Hematopoietic multipotent progenitor cell treated with erythropoietin and hydrocortisone succinate and interleukin-3 and kit ligand, for 6 days (in vitro differentiated cells): ENCODE measurements at regions not wholly inside any gene's neighbourhood (a gene's known extent, or its start where the extent isn't known, plus 50 kb on each side); places are given as distances from the start of the nearest gene placed in this dataset.
A peak's percentile ranks its signal among the peaks of the same experiment; 100 is the strongest.

Experiments used
- DNase-seq: peaks from one replicate; pipeline ENCODE4 v3.0.0-alpha.2; 2015

- DNase-seq, result no peak
Observed at GRCh38 chr5:23064710-23065109, 211.6 kb upstream of the CDH12 start.

GRCh38 chr5:23053846-23054245 lies 200.7 kb upstream of the CDH12 start:
- no peak for DNase-seq

GRCh38 chr5:23042226-23042625 lies 189.1 kb upstream of the CDH12 start:
- DNase-seq, result no peak

GRCh38 chr5:23035555-23036090 lies 182.5 kb upstream of the CDH12 start:
- no peak for DNase-seq

GRCh38 chr5:23033864-23034263 lies 180.7 kb upstream of the CDH12 start:
- no peak for DNase-seq

GRCh38 chr5:23029290-23029689 lies 176.1 kb upstream of the CDH12 start:
- DNase-seq, result no peak

GRCh38 chr5:23028445-23029021 lies 175.4 kb upstream of the CDH12 start:
- DNase-seq, result no peak

GRCh38 chr5:23027830-23028229 lies 174.7 kb upstream of the CDH12 start:
- no peak for DNase-seq

- no peak for DNase-seq
Observed at GRCh38 chr5:23027331-23027730, 174.2 kb upstream of the CDH12 start.

GRCh38 chr5:23026252-23027170 lies 173.4 kb upstream of the CDH12 start:
- DNase-seq, result no peak

GRCh38 chr5:23025629-23026233 lies 172.6 kb upstream of the CDH12 start:
- DNase-seq, result no peak

- no peak for DNase-seq
Observed at GRCh38 chr5:23024470-23024869, 171.3 kb upstream of the CDH12 start.

- DNase-seq, result no peak
Observed at GRCh38 chr5:23014825-23015224, 161.7 kb upstream of the CDH12 start.

GRCh38 chr5:23014266-23014665 lies 161.1 kb upstream of the CDH12 start:
- no peak for DNase-seq

- peak; percentile 12 for DNase-seq
Observed at GRCh38 chr5:23013395-23013998, 160.4 kb upstream of the CDH12 start.

- DNase-seq, result peak; percentile 5
Observed at GRCh38 chr5:23012842-23013241, 159.7 kb upstream of the CDH12 start.

GRCh38 chr5:23007762-23008161 lies 154.6 kb upstream of the CDH12 start:
- no peak for DNase-seq

GRCh38 chr5:23007236-23007635 lies 154.1 kb upstream of the CDH12 start:
- no peak for DNase-seq

- DNase-seq, result no peak
Observed at GRCh38 chr5:23001120-23001519, 148.0 kb upstream of the CDH12 start.

GRCh38 chr5:22998774-22999173 lies 145.6 kb upstream of the CDH12 start:
- no peak for DNase-seq

GRCh38 chr5:22998362-22998761 lies 145.2 kb upstream of the CDH12 start:
- DNase-seq, result no peak

- no peak for DNase-seq
Observed at GRCh38 chr5:22988937-22989336, 135.8 kb upstream of the CDH12 start.

GRCh38 chr5:22986281-22986680 lies 133.1 kb upstream of the CDH12 start:
- no peak for DNase-seq
